ENCODE measurements at regions not wholly inside any gene's neighbourhood (a gene's known extent, or its start where the extent isn't known, plus 50 kb on each side); places are given as distances from the start of the nearest gene placed in this dataset.

- TF ChIP-seq CTCF (IDR thresholded peaks at IDR 0.05; ENCODE audit: insufficient read depth, missing control alignments): no peak
- no peak for DNase-seq (ENCODE audit: insufficient read length, low spot score)
- FAIRE-seq: no peak
Observed at GRCh38 chr1:229022595-229023333, 248.1 kb upstream of the RAB4A start.

GRCh38 chr1:229023651-229024300, 247.1 kb upstream of the RAB4A start:
- TF ChIP-seq CTCF (IDR thresholded peaks at IDR 0.05; ENCODE audit: insufficient read depth, missing control alignments): no peak
- FAIRE-seq (no peak), DNase-seq (ENCODE audit: insufficient read length, low spot score) (no peak)

GRCh38 chr1:229024528-229025130, 246.3 kb upstream of the RAB4A start:
- DNase-seq (ENCODE audit: insufficient read length, low spot score) (no peak), FAIRE-seq (no peak)

GRCh38 chr1:229025576-229025975, 245.3 kb upstream of the RAB4A start:
- TF ChIP-seq CTCF (IDR thresholded peaks at IDR 0.05; ENCODE audit: insufficient read depth, missing control alignments): no peak
- FAIRE-seq: no peak
- DNase-seq (ENCODE audit: insufficient read length, low spot score): no peak

More at GRCh38 chr1:229024528-229025130, 246.3 kb upstream of the RAB4A start:
- TF ChIP-seq CTCF (IDR thresholded peaks at IDR 0.05; ENCODE audit: insufficient read depth, missing control alignments): no peak

GRCh38 chr1:229027158-229027557, 243.8 kb upstream of the RAB4A start:
- no peak for DNase-seq (ENCODE audit: insufficient read length, low spot score)
- no peak for TF ChIP-seq CTCF (IDR thresholded peaks at IDR 0.05; ENCODE audit: insufficient read depth, missing control alignments)
- FAIRE-seq: no peak

GRCh38 chr1:229027622-229028182, 243.2 kb upstream of the RAB4A start:
- no peak for TF ChIP-seq CTCF (IDR thresholded peaks at IDR 0.05; ENCODE audit: insufficient read depth, missing control alignments)
- peak; percentile 83 for DNase-seq (ENCODE audit: insufficient read length, low spot score)
- peak; percentile 95 for FAIRE-seq
